BLaER1 treated with 17β-estradiol and CSF1 and Interleukin-3, amounts not matched to agents 10 nM and 100 nM (cell line): ENCODE measurements at regions not wholly inside any gene's neighbourhood (a gene's known extent, or its start where the extent isn't known, plus 50 kb on each side); places are given as distances from the start of the nearest gene placed in this dataset.

Experiments
- H3K27ac ChIP-seq, 11 experiments: shearing (Covaris generic); formaldehyde crosslinking; 2 replicates each; pipeline ENCODE4 v1.8.1; 2022
- H3K27me3 ChIP-seq, 11 experiments: shearing (Covaris generic); formaldehyde crosslinking; 2 replicates each; pipeline ENCODE4 v1.8.1; 2022
- H3K36me3 ChIP-seq, 11 experiments: shearing (Covaris generic); formaldehyde crosslinking; 2 replicates each; pipeline ENCODE4 v1.8.1; 2022
- H3K4me1 ChIP-seq, 10 experiments: shearing (Covaris generic); formaldehyde crosslinking; 2 replicates each; pipeline ENCODE4 v1.8.1; 2022
- H3K4me2 ChIP-seq, 11 experiments: shearing (Covaris generic); formaldehyde crosslinking; 2 replicates each; pipeline ENCODE4 v1.8.1; 2022
- H3K4me3 ChIP-seq, 10 experiments: shearing (Covaris generic); formaldehyde crosslinking; 2 replicates each; pipeline ENCODE4 v1.8.1; 2022
- H3K9ac ChIP-seq, 11 experiments: shearing (Covaris generic); formaldehyde crosslinking; 2 replicates each; pipeline ENCODE4 v1.8.1; 2022
- H3K9me3 ChIP-seq, 11 experiments: shearing (Covaris generic); formaldehyde crosslinking; replicated peaks in 1 of 11; 2 replicates each; pipeline ENCODE4 v1.8.1; 2022
- H4K20me1 ChIP-seq, 11 experiments: shearing (Covaris generic); formaldehyde crosslinking; 2 replicates each; pipeline ENCODE4 v1.8.1; 2022
- Cebpa-rat ChIP-seq, 11 experiments: shearing (Covaris generic); IDR thresholded peaks; 2 replicates each; pipeline ENCODE4 v1.8.1; 2022

GRCh38 chr7:19508821-19509220, 200.0 kb downstream of the POLR1F start:
- Histone ChIP-seq H3K27ac (no peak overlapping the region), H3K4me1 (no peaks in the 10 kb centered on the region), H4K20me1 (no peaks in the 10 kb centered on the region), H3K4me2 (no peak overlapping the region), H3K36me3 (no peaks in the 10 kb centered on the region), H3K27me3 (no peaks in the 10 kb centered on the region), H3K9ac (no peak overlapping the region), H3K4me3 (no peak overlapping the region), H3K9me3 (no peaks in the 10 kb centered on the region)
- no peak for TF ChIP-seq Cebpa-rat (IDR thresholded peaks at IDR 0.05)

- Histone ChIP-seq H3K36me3 (no peaks in the 10 kb centered on the region), H3K9ac (no peak overlapping the region), H3K27me3 (no peaks in the 10 kb centered on the region), H4K20me1 (no peaks in the 10 kb centered on the region), H3K4me2 (no peak overlapping the region), H3K4me1 (no peaks in the 10 kb centered on the region), H3K4me3 (no peak overlapping the region), H3K27ac (no peak overlapping the region), H3K9me3 (no peaks in the 10 kb centered on the region)
- TF ChIP-seq Cebpa-rat (IDR thresholded peaks at IDR 0.05) = no peak
Observed at GRCh38 chr7:19508124-19508523, 200.7 kb downstream of the POLR1F start.

DNA sequence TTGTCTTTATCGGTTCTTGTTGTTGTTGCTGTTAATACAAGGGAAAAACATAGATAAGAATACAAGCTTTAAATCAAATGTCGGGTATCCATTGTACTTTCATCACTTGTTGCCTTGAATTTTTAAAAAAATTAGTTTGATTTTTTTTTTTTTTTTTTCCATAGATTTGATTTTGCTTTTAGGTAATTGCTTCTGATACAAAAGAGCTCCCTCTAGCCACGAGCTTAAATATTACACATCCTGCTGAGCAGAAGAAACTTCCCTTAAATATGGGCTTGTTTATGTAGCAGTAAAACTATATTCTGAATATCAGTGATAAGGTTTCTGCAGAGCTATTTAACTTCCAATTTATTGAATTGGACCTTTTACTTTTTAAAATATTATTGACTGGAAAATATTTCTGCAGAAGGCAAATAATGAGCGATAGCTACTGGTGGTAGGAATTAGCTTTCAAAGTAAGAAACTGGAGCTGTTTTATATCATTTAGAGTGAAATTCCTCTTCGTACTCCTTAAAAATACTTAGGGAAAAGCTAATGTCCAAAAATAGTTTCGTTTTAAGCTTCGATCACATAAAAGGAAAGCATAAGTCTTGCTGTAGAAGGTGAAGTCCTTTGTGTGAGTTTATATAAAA, 216.9 kb downstream of the POLR1F start:
- H3K36me3 ChIP-seq = no peaks in the 10 kb centered on the region
- H3K4me1 ChIP-seq = no peaks in the 10 kb centered on the region
- H3K27ac ChIP-seq = no peak overlapping the region
- TF ChIP-seq Cebpa-rat (IDR thresholded peaks at IDR 0.05) = no peak
- no peak overlapping the region for H3K9ac ChIP-seq
- H3K4me2 ChIP-seq = no peak overlapping the region
- H4K20me1 ChIP-seq = no peaks in the 10 kb centered on the region
- H3K27me3 ChIP-seq = no peaks in the 10 kb centered on the region
- no peak overlapping the region for H3K4me3 ChIP-seq
- H3K9me3 ChIP-seq = peaks cover 0 to 12% (median 0%) of the 10 kb centered on the region in 11 experiments; a peak in 5 of 22 replicates

DNA sequence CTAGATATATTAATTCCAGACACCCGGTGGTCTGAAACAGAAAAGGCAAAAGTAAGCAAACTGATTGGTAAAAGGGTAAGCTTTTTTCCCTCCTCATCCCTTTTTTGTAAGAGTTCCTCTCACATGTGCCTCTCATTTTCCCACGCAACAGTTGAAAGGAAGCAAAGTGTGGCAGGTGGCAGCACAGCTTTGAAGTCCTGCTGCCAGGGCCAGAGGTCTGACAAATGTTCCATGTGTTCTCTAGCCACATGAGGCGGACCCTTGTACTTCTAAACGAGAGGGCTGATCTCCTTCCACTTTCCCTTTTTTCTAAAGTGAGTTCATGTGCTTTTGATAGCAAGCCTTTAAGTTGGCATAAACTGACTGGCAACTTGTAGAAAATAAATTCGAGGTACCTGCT, 217.5 kb downstream of the POLR1F start:
- no peak overlapping the region for H3K4me2 ChIP-seq
- TF ChIP-seq Cebpa-rat (IDR thresholded peaks at IDR 0.05) = no peak
- H3K36me3 ChIP-seq = no peaks in the 10 kb centered on the region
- H4K20me1 ChIP-seq = no peaks in the 10 kb centered on the region
- no peak overlapping the region for H3K9ac ChIP-seq
- H3K9me3 ChIP-seq = peaks cover 0 to 12% (median 0%) of the 10 kb centered on the region in 11 experiments; a peak in 5 of 22 replicates
- no peaks in the 10 kb centered on the region for H3K27me3 ChIP-seq
- no peak overlapping the region for H3K4me3 ChIP-seq
- H3K4me1 ChIP-seq = no peaks in the 10 kb centered on the region
- H3K27ac ChIP-seq = no peak overlapping the region

GRCh38 chr7:19489162-19489820, 219.5 kb downstream of the POLR1F start:
- Histone ChIP-seq H4K20me1 (no peaks in the 10 kb centered on the region), H3K36me3 (no peaks in the 10 kb centered on the region)
- TF ChIP-seq Cebpa-rat (IDR thresholded peaks at IDR 0.05) = no peak

GRCh38 chr7:19488056-19488455, 220.8 kb downstream of the POLR1F start:
- H3K9ac ChIP-seq = no peak overlapping the region
- H3K4me2 ChIP-seq = no peak overlapping the region
- no peaks in the 10 kb centered on the region for H3K27me3 ChIP-seq
- H4K20me1 ChIP-seq = no peaks in the 10 kb centered on the region
- peaks cover 0 to 12% (median 0%) of the 10 kb centered on the region in 11 experiments; a peak in 5 of 22 replicates for H3K9me3 ChIP-seq
- H3K27ac ChIP-seq = no peak overlapping the region
- H3K36me3 ChIP-seq = no peaks in the 10 kb centered on the region
- H3K4me3 ChIP-seq = no peak overlapping the region
- no peak for TF ChIP-seq Cebpa-rat (IDR thresholded peaks at IDR 0.05)
- no peaks in the 10 kb centered on the region for H3K4me1 ChIP-seq

More at GRCh38 chr7:19489162-19489820, 219.5 kb downstream of the POLR1F start:
- Histone ChIP-seq H3K27ac (no peak overlapping the region), H3K27me3 (no peaks in the 10 kb centered on the region), H3K9me3 (peaks cover 0 to 12% (median 0%) of the 10 kb centered on the region in 11 experiments; a peak in 5 of 22 replicates), H3K4me2 (no peak overlapping the region), H3K9ac (no peak overlapping the region), H3K4me3 (no peak overlapping the region), H3K4me1 (no peaks in the 10 kb centered on the region)

DNA sequence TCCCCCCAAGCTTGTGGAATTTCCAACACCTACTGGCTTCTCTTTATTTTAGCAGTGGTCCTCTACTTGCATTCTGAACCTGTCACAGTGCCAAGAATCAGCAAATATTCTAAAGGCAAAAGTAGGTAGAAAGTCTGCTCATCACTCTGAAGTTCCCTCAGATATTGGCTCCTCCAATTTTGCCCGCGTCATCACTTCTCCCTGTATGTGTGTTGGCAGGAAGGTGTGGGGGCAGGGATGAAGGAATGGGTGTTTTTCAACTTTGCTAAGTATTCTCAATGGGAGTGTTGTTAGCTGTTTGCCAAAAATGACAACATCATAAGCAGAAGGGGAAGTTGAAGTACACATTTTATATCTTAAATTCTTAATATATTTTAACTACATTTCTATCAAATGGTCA, 226.2 kb downstream of the POLR1F start:
- Histone ChIP-seq H3K9me3 (peaks cover 0 to 7% (median 0%) of the 10 kb centered on the region in 11 experiments; a peak in 1 of 22 replicates), H3K4me1 (0 out of 20 replicates have a peak, but pooled peaks cover 0 to 3% (median 0%) of the 10 kb centered on the region in 10 experiments), H3K36me3 (no peaks in the 10 kb centered on the region), H3K4me3 (no peak overlapping the region), H3K4me2 (no peak overlapping the region), H4K20me1 (no peaks in the 10 kb centered on the region), H3K9ac (no peak overlapping the region), H3K27me3 (no peaks in the 10 kb centered on the region), H3K27ac (no peak overlapping the region)
- no peak for TF ChIP-seq Cebpa-rat (IDR thresholded peaks at IDR 0.05)

DNA sequence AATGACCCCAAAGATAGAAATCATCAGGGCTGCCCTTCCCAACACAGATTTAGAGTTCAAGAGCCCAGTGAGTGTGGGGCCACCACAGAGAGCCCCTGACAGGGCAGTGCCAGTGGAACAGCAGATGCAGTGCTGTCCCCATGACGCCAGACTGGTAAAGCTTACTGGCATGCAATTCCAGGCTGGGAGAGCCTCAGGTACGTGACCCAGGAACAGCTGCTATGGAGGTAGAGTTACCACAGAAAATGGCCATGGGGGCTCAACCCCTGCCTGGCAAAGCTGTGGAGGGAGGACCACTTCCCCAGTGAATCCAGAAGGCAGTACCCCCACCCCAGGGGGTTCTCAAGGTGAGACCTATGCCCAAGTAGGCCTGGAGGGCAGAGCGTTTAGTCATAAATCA, 228.5 kb downstream of the POLR1F start:
- no peaks in the 10 kb centered on the region for H4K20me1 ChIP-seq
- H3K27ac ChIP-seq = no peak overlapping the region
- H3K27me3 ChIP-seq = no peaks in the 10 kb centered on the region
- H3K4me1 ChIP-seq = 0 out of 20 replicates have a peak, but pooled peaks cover 0 to 3% (median 0%) of the 10 kb centered on the region in 10 experiments
- TF ChIP-seq Cebpa-rat (IDR thresholded peaks at IDR 0.05) = no peak
- H3K9ac ChIP-seq = no peak overlapping the region
- H3K4me2 ChIP-seq = no peak overlapping the region
- no peaks in the 10 kb centered on the region for H3K36me3 ChIP-seq
- H3K4me3 ChIP-seq = no peak overlapping the region
- peaks cover 0 to 7% (median 0%) of the 10 kb centered on the region in 11 experiments; a peak in 1 of 22 replicates for H3K9me3 ChIP-seq

GRCh38 chr7:19470031-19470430, 238.8 kb downstream of the POLR1F start:
- Histone ChIP-seq H3K4me1 (no peaks in the 10 kb centered on the region), H3K9me3 (no peaks in the 10 kb centered on the region), H3K36me3 (no peaks in the 10 kb centered on the region), H3K27ac (no peak overlapping the region), H3K4me2 (no peak overlapping the region), H3K9ac (no peak overlapping the region), H4K20me1 (no peaks in the 10 kb centered on the region), H3K4me3 (no peak overlapping the region), H3K27me3 (no peaks in the 10 kb centered on the region)
- TF ChIP-seq Cebpa-rat (IDR thresholded peaks at IDR 0.05) = no peak

DNA sequence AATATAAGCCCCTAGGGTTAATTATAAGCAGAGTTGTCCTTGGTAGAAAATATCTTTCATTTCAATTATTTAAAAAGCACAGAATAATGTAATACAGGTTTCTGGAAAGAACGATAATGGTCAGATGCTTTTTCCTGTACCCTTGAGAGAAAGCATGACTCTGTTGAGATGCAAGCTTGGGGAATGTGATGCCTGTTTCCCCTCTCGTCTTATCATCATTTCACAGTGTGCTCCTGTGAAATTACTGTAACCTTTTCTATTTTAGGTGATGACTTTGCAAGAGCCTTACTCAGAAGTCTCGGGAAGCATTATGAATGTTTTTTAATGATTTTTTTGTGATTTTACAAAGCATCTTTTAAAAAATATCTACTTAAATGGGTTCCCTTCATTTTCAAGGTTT, 243.0 kb downstream of the POLR1F start:
- no peaks in the 10 kb centered on the region for H3K36me3 ChIP-seq
- H4K20me1 ChIP-seq = no peaks in the 10 kb centered on the region
- TF ChIP-seq Cebpa-rat (IDR thresholded peaks at IDR 0.05) = no peak
- H3K27ac ChIP-seq = no peak overlapping the region
- no peak overlapping the region for H3K4me3 ChIP-seq
- no peak overlapping the region for H3K9ac ChIP-seq
- no peak overlapping the region for H3K4me2 ChIP-seq
- H3K4me1 ChIP-seq = no peaks in the 10 kb centered on the region
- H3K9me3 ChIP-seq = no peaks in the 10 kb centered on the region
- no peaks in the 10 kb centered on the region for H3K27me3 ChIP-seq
